H9 (cell line): ENCODE measurements at regions not wholly inside any gene's neighbourhood (a gene's known extent, or its start where the extent isn't known, plus 50 kb on each side); places are given as distances from the start of the nearest gene placed in this dataset.

ENCODE experiments used
- DNase-seq: peaks from one replicate; pipeline ENCODE4 v3.0.0-alpha.2; 2017
- H2AFZ ChIP-seq: one replicate; pipeline ENCODE4 v1.6.1; 2013; ENCODE audit warnings: mild to moderate bottlenecking, low read length, control low read depth, moderate library complexity
- H2AK5ac ChIP-seq: 2 replicates; pipeline ENCODE4 v1.6.1; 2013; ENCODE audit warnings: low read length, control low read depth, mixed read lengths; ENCODE audit not compliant: insufficient read length
- H2BK120ac ChIP-seq: one replicate; pipeline ENCODE4 v1.6.1; 2013; ENCODE audit warnings: low read depth, mild to moderate bottlenecking, low read length, control low read depth, inconsistent platforms; ENCODE audit not compliant: poor library complexity, severe bottlenecking
- H2BK12ac ChIP-seq: 2 replicates; pipeline ENCODE4 v1.6.1; 2013; ENCODE audit warnings: low read length, control low read depth, mixed read lengths, low read depth; ENCODE audit not compliant: insufficient read length
- H2BK15ac ChIP-seq: 2 replicates; pipeline ENCODE4 v1.6.1; 2013; ENCODE audit warnings: low read depth, low read length, control low read depth
- H2BK20ac ChIP-seq: one replicate; pipeline ENCODE4 v1.6.1; 2013; ENCODE audit warnings: low read depth, mild to moderate bottlenecking, low read length, control low read depth, inconsistent platforms; ENCODE audit not compliant: poor library complexity, severe bottlenecking
- H2BK5ac ChIP-seq: 2 replicates; pipeline ENCODE4 v1.6.1; 2013; ENCODE audit warnings: low read length, control low read depth, mixed read lengths; ENCODE audit not compliant: insufficient read length
- H3K14ac ChIP-seq: 2 replicates; pipeline ENCODE4 v1.6.1; 2013; ENCODE audit warnings: low read length, control low read depth; ENCODE audit not compliant: insufficient read depth
- H3K18ac ChIP-seq: 2 replicates; pipeline ENCODE4 v1.6.1; 2013; ENCODE audit warnings: low read depth, mild to moderate bottlenecking, mixed read lengths, low read length, control low read depth; ENCODE audit not compliant: insufficient read length
- H3K23ac ChIP-seq: 2 replicates; pipeline ENCODE4 v1.6.1; 2013; ENCODE audit warnings: low read length, control low read depth, mixed read lengths, low read depth; ENCODE audit not compliant: insufficient read length
- H3K23me2 ChIP-seq: 2 replicates; pipeline ENCODE4 v1.6.1; 2013; ENCODE audit warnings: low read depth, mild to moderate bottlenecking, mixed read lengths, low read length, control low read depth; ENCODE audit not compliant: insufficient read length, poor library complexity, severe bottlenecking
- H3K27ac ChIP-seq: 2 replicates; pipeline ENCODE4 v1.5.1; 2013; ENCODE audit warnings: low read length, control low read depth, mixed read lengths, low read depth; ENCODE audit not compliant: insufficient read length
- H3K27me3 ChIP-seq: 2 replicates; pipeline ENCODE4 v1.6.1; 2013; ENCODE audit warnings: low read length, control low read depth, inconsistent platforms; ENCODE audit not compliant: insufficient read depth
- H3K4ac ChIP-seq: 2 replicates; pipeline ENCODE4 v1.6.1; 2013; ENCODE audit warnings: low read depth, mild to moderate bottlenecking, control low read depth, inconsistent platforms, low read length, moderate library complexity
- H3K4me1 ChIP-seq: 2 replicates; pipeline ENCODE4 v1.6.1; 2013; ENCODE audit warnings: low read length, control low read depth, inconsistent platforms; ENCODE audit not compliant: insufficient read depth
- H3K4me2 ChIP-seq: 2 replicates; pipeline ENCODE4 v1.6.1; 2013; ENCODE audit warnings: low read length, control low read depth, mixed read lengths; ENCODE audit not compliant: insufficient read length, insufficient read depth
- H3K56ac ChIP-seq: 2 replicates; pipeline ENCODE4 v1.6.1; 2013; ENCODE audit warnings: low read depth, mild to moderate bottlenecking, mixed read lengths, low read length, control low read depth; ENCODE audit not compliant: insufficient read length
- H3K79me1 ChIP-seq: 2 replicates; pipeline ENCODE4 v1.6.1; 2013; ENCODE audit warnings: low read depth, mild to moderate bottlenecking, moderate library complexity, low read length, control low read depth, inconsistent platforms; ENCODE audit not compliant: insufficient read depth, poor library complexity, severe bottlenecking
- H3K79me2 ChIP-seq: 2 replicates; pipeline ENCODE4 v1.6.1; 2013; ENCODE audit warnings: low read length, control low read depth, inconsistent platforms; ENCODE audit not compliant: insufficient read depth
- H3K9ac ChIP-seq: 2 replicates; pipeline ENCODE4 v1.6.1; 2013; ENCODE audit warnings: low read length, control low read depth, mixed read lengths; ENCODE audit not compliant: insufficient read length; ENCODE audit errors: extremely low read depth
- H3K9me3 ChIP-seq: one replicate; pipeline ENCODE4 v1.6.1; 2013; ENCODE audit warnings: low read depth, low read length, inconsistent platforms; ENCODE audit not compliant: control insufficient read depth
- H3T11ph ChIP-seq: one replicate; pipeline ENCODE4 v1.6.1; 2013; ENCODE audit warnings: mild to moderate bottlenecking, low read length, control low read depth, inconsistent platforms
- H4K20me1 ChIP-seq: one replicate; pipeline ENCODE4 v1.6.1; 2013; ENCODE audit not compliant: control insufficient read depth, insufficient read length, insufficient read depth
- H4K5ac ChIP-seq: 2 replicates; pipeline ENCODE4 v1.6.1; 2013; ENCODE audit warnings: low read depth, mild to moderate bottlenecking, mixed read lengths, low read length, control low read depth; ENCODE audit not compliant: insufficient read length
- H4K8ac ChIP-seq: replicated peaks from 2 replicates; pipeline ENCODE4 v1.6.1; 2013; ENCODE audit warnings: low read length, control low read depth, mixed read lengths, low read depth; ENCODE audit not compliant: insufficient read length
- H4K91ac ChIP-seq: 2 replicates; pipeline ENCODE4 v1.6.1; 2013; ENCODE audit warnings: low read depth, mild to moderate bottlenecking, moderate library complexity, mixed read lengths, low read length, control low read depth; ENCODE audit not compliant: insufficient read length
- H3K27ac Mint-ChIP-seq, 3 experiments: 2 replicates in 2 of 3; 3 replicates in 1 of 3; pipeline ENCODE4 v1.8.0; 2020 to 2021; ENCODE audit warnings: mixed read lengths in 3 of 3, mild to moderate bottlenecking in 1 of 3, moderate library complexity in 1 of 3
- H3K27me3 Mint-ChIP-seq: 2 replicates; pipeline ENCODE4 v1.8.0; 2021; ENCODE audit warnings: low read depth, mild to moderate bottlenecking, moderate library complexity, mixed read lengths
- H3K36me3 Mint-ChIP-seq, 3 experiments: 2 replicates in 2 of 3; 3 replicates in 1 of 3; pipeline ENCODE4 v1.8.0; 2020 to 2021; ENCODE audit warnings: low read depth in 3 of 3, mixed read lengths in 3 of 3; ENCODE audit not compliant: insufficient read depth in 1 of 3
- H3K4me1 Mint-ChIP-seq, 2 experiments: 2 replicates each; pipeline ENCODE4 v1.8.0; 2020; ENCODE audit warnings: mixed read lengths in 2 of 2
- H3K4me3 Mint-ChIP-seq, 2 experiments: 2 replicates in 1 of 2; 3 replicates in 1 of 2; pipeline ENCODE4 v1.8.0; 2020 to 2021; ENCODE audit warnings: mild to moderate bottlenecking in 2 of 2, mixed read lengths in 2 of 2, moderate library complexity in 1 of 2
- H3K9me3 Mint-ChIP-seq, 2 experiments: 2 replicates in 1 of 2; 3 replicates in 1 of 2; pipeline ENCODE4 v1.8.0; 2020; ENCODE audit warnings: mild to moderate bottlenecking in 2 of 2, mixed read lengths in 2 of 2, moderate library complexity in 1 of 2
- WGBS: extraction: QIAGEN DNeasy Blood & Tissue Kit; methylation state at CpG from one replicate; pipeline ENCODE4 v1.1.7; 2013; ENCODE audit warnings: missing lambda C conversion rate, low lambda C conversion rate, mixed read lengths; ENCODE audit not compliant: insufficient read length; ENCODE audit errors: extremely low coverage; 5-methylcytosine and 5-hydroxymethylcytosine counted together
- TF ChIP-seq, protein P1 (sequence below): fragments of 200-600 bp; sonication (generic); conservative IDR thresholded peaks from 3 replicates; pipeline ENCODE4 v1.8.0; 2021; ENCODE audit warnings: antibody characterized with exemption, mild to moderate bottlenecking

DNA sequence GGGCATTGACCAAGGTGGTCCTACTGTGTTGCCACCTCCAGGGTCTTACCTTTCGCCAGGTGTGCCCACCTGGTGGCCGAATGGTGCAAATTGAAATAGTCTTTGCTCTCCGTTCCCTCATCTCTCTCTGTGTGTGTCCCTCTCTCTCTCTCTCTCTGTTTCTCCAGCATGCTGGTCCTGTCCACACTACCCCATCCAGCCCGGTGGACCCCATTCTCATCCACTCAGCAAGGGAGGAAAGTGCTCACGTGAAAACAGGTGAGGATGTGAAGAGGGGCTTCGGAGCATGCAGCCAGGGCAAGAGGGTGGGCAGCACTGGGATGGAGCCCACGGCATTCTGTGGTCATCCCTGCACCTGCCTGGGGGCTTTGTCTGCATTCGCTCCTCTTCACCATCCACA, 150.1 kb downstream of the CRLF2 start:
- Histone ChIP-seq H3K79me2 (no peaks in the 10 kb centered on the region), H3K14ac (no peak overlapping the region), H3T11ph (no peak overlapping the region), H3K56ac (no peak overlapping the region), H4K20me1 (no peaks in the 10 kb centered on the region), H3K27me3 (no peaks in the 10 kb centered on the region), H3K79me1 (no peaks in the 10 kb centered on the region), H3K23ac (no peak overlapping the region), H4K91ac (no peak overlapping the region), H3K9me3 (no peaks in the 10 kb centered on the region), H2BK120ac (no peak overlapping the region), H4K5ac (no peak overlapping the region), H4K8ac (no peak overlapping the region), H2BK15ac (no peak overlapping the region), H3K9ac (no peak overlapping the region), H3K23me2 (no peaks in the 10 kb centered on the region), H2AK5ac (no peak overlapping the region), H3K4me2 (no peak overlapping the region), H2BK5ac (no peak overlapping the region), H2BK12ac (no peak overlapping the region), H3K4me1 (no peaks in the 10 kb centered on the region), H3K18ac (no peak overlapping the region), H2BK20ac (no peak overlapping the region), H3K27ac (no peak overlapping the region), H3K4ac (no peak overlapping the region), H2AFZ (no peak overlapping the region)
- Mint-ChIP-seq H3K9me3 (peaks cover 21 to 28% of the 10 kb centered on the region in 2 experiments), H3K4me1 (no peaks in the 10 kb centered on the region), H3K27ac (peak overlapping the region in 1 of 3 experiments; percentile 70; a peak in 1 of 7 replicates), H3K27me3 (no peaks in the 10 kb centered on the region; the same call in 1 of the 2 replicates), H3K36me3 (peaks cover 4 to 25% (median 6%) of the 10 kb centered on the region in 3 experiments), H3K4me3 (no peak overlapping the region)
- DNase-seq, result no peak
- TF ChIP-seq, protein P1, sequence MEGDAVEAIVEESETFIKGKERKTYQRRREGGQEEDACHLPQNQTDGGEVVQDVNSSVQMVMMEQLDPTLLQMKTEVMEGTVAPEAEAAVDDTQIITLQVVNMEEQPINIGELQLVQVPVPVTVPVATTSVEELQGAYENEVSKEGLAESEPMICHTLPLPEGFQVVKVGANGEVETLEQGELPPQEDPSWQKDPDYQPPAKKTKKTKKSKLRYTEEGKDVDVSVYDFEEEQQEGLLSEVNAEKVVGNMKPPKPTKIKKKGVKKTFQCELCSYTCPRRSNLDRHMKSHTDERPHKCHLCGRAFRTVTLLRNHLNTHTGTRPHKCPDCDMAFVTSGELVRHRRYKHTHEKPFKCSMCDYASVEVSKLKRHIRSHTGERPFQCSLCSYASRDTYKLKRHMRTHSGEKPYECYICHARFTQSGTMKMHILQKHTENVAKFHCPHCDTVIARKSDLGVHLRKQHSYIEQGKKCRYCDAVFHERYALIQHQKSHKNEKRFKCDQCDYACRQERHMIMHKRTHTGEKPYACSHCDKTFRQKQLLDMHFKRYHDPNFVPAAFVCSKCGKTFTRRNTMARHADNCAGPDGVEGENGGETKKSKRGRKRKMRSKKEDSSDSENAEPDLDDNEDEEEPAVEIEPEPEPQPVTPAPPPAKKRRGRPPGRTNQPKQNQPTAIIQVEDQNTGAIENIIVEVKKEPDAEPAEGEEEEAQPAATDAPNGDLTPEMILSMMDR, result no peak; the same call in 2 of the 3 replicates
- WGBS, result no CpG with 5 or more reads among the region's 8 CpGs
